OCI-M2 (cell line): ENCODE measurements at regions not wholly inside any gene's neighbourhood (a gene's known extent, or its start where the extent isn't known, plus 50 kb on each side); places are given as distances from the start of the nearest gene placed in this dataset.
A peak's percentile ranks its signal among the peaks of the same experiment; 100 is the strongest.

Experiments used
- DNase-seq: peaks from one replicate; lab custom pipeline; 2025; ENCODE audit not compliant: unreplicated experiment; lab: John Stamatoyannopoulos, UW

DNA sequence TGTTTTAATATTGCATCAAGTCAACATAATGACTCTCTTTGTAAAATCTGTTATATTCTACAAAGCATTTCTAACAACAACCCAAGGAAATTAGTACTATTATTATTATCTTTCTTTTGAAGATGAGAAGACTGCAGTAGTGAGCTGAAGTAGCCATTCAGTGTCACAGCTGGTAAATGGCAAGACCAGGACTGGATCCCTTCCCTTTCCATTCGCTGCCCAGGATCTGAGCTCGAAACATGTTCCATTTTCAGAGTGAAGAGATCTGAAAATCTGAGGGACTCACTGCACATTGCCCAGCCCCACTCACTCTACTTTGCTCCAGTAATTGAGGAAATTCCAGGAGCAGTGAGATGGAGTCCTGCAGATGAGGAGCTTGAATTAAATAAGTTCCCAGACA, 240.0 kb upstream of the BLID start:
- DNase-seq, result no peak

DNA sequence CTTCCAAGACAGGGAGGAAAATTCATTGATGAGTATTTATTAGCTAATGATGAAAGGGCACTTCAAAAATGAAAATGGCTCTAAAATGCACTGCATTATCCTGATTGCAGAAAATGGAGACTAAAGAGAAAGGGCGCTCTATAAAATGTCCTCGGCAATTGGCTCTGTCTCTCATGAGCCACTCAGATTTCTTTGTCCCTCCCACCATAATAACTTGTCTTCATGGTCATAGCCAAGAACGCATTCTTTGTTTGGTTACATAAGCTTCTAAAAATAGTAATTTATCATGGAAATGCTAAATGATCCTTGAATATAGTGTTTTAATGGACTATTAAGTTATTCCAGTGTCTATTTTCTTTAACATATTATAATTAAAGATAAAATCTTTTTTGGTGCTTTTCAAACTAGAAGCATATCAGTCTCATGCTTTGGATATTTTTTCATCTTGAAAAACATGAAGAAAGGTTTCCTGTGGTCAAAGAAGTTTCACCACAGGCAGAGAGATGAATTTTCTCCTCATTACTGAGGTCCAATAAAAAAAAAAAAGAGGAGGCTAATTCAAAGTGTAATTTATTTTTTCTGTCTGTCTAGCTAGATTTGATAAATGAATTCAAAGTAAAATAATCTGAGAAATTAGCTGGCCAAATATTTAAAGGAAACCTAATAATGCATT, 238.1 kb upstream of the BLID start:
- DNase-seq, result no peak

DNA sequence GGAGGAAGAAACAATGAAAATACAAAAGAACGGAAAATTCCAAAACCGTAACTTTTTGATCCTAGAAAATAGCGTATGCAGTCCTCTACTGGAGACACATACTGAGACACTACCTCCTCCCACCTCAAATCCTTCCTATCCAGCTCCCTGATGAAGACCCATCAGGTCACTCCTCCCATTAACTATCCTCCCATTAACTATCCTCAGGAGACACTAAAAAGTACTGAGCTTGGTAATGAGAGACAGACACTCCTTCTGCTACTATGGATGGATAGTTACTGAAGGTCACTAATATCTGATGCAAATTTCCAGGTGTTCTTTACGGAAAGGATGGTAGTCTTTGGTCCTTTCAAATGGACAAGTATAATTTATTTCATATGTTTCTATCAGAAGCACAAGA, 237.5 kb upstream of the BLID start:
- no peak for DNase-seq

DNA sequence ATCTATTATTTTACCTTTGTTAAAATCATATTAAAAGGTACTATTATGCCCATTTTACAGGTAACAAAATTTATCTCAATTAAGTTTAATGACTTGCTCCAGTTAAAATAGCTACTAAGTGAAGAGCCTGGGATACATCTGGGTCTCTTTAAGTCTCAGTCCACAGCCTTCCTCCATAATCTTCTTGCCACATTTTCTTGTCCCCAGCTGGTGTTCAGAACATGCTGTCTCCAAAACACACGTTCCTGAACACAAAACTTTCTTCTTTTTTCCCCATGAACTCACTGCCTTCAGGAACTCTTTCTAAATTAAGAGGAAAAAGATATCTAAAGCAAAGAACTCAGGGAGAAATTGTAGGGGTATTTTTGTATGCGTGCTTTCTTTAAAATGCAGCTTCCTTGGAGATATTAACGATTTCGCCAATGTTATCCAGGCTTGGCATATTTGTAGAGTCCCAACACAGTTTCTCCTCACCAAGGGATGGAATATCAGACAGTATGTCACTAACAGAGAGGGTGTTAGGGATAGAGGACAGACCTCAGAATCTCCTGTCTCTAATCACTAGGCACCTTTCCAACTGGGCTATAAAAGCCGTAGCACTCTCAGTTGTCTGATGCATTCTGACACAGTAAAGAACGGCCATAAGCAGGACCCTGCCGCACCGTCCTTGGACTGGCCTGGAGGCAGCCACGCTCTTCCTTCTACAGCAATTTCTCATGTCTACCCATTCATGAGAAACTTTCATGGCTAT, 232.8 kb upstream of the BLID start:
- no peak for DNase-seq

DNA sequence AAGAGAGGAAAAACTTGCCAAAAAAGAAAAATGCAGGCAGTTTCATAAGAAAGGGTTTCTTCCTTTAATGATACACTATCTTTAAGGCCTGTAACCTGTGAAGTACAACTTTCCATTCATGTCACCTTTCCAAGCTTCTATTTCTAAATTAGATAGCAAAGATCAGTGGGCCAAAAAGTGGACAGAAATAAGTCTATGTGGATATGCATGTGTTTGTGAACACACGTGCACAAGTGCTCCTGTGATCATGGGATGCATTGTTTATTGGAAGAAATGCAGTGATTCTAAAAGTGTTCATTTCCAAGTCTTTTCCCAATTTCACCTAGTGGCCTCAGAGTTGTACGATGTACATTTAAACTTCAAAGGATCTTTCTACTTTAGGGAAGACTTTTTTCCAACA, 230.0 kb upstream of the BLID start:
- DNase-seq, result no peak

DNA sequence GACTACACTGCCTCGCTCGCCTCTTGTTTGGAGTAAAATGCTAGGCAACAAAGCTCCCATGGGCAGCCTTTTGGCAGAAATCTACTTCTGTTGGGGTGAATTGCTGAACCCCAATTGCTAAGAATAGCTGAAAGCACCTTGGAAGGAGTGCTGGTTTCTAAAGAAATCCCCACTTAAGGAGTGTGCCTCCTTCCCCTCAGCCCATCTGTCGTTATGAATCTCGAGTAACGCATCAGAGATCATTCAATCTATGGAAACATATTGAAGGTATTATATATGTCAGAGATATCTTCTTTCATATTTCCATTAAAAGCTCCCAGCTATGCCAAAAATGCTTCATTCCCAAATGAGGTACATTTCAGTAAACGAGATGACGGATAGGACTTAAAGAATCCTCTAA, 229.6 kb upstream of the BLID start:
- DNase-seq, result no peak

DNA sequence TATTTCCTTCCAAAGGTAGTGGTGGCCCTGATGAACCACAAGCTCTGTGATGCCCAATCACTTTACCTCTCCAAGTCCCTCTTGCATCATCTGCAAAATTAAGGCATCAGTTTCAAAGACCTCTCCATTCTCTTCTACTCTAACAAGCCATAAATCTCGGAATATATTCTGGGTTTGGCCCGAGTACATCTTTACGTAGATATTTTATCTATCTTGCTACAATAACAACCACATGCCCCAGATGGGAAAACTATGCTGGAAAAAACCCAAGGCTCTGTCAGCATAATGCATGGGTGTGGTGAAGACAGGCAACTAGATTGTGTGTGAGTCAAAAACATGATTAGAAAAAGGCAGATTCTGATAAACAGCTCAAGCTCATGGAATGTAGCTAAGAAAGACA, 228.2 kb upstream of the BLID start:
- no peak for DNase-seq

DNA sequence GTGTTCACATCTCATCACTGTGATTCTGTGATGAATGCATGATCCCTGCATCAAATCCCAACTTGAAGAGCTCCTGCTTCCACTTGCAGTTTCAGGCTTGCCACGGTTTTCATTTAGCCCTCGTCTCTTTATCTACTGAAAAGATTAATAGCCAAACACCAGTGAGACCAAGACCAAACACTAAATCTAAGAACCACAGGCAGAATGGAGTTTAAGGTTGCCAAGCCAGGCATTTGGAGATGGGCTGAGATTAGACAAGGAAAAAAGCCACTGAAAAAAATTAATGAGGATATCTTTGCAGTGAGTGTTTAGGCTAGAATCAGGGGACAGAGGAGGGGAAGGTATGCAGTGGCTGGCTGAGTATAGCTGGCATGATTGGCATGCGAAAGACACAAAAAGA, 227.2 kb upstream of the BLID start:
- DNase-seq, result no peak

DNA sequence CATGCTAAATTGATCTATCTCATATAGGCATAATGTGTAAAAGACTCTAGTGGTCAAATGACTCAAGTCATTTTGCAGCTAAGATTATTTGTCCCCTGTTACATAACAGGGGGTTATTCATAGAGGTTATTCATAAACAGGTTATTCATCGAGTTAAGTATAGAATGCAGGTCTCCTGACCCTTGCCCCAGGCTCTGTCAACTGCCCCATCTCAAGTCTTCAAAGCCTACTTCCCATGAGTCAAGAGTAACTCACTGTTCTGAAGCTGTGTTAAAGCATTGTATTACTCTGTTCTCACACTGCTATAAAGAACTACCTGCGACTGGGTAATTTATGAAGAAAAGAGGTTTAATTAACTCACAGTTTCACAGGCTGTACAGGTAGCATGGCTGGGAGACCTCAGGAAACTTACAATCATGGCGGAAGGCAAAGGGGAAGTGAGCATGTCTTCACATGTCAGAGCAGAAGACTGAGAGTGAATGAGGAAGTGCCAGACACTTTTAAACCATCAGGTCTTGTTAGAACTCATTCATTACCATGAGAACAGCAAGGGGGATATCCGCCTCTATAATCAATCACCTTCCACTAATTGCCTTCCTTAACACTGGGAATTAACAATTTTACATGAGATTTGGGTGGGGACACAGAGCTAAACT, 226.2 kb upstream of the BLID start:
- DNase-seq, result no peak

DNA sequence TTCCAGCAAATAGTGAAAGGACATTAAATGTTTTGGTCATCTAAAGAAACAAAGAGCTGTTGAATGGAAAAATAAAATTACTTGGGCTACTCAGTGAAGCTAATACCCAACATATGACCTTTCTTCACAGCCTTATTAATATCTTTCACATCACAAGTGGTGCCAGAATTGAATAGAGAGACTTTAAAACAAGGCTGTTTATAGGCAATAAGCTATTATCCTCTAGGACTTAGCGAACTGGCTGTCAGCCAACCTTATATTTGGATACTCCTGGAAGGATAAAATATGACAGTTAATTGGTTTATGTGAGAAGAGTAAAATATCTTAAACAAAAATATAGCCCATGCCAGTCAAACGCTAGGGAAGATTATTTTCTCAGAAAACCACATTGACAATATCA, 225.5 kb upstream of the BLID start:
- DNase-seq, result no peak

DNA sequence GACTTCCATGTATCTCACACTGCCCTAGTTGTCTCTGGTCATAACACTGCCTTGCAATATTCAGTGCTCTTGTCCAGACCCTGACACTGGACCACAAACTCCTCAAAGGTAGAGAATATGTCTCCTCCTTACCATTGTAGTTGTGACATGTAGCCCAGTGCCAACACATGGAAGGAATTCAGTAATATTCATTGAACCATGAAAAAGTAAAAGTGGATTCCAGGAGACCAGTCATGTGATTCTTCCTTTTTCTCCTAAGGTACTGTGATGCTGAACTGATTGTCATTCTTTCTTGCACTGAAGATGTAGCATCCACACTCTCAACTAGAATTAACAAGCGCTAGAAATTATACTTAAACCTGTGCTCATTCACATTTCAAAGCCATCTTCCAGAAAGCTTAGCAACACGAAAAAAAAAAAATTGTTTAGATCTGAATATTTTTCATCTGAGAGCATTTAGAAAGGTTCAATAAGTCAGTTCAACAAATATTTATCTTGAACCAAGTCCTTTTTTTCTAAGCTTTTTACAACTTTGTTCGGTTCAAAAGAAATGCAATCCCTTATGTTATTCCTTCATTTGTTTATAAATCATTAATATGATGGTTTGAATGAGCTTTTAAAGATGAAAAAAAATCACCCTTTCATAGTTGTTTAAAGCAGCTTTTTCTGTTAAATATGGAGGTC, 224.7 kb upstream of the BLID start:
- no peak for DNase-seq

DNA sequence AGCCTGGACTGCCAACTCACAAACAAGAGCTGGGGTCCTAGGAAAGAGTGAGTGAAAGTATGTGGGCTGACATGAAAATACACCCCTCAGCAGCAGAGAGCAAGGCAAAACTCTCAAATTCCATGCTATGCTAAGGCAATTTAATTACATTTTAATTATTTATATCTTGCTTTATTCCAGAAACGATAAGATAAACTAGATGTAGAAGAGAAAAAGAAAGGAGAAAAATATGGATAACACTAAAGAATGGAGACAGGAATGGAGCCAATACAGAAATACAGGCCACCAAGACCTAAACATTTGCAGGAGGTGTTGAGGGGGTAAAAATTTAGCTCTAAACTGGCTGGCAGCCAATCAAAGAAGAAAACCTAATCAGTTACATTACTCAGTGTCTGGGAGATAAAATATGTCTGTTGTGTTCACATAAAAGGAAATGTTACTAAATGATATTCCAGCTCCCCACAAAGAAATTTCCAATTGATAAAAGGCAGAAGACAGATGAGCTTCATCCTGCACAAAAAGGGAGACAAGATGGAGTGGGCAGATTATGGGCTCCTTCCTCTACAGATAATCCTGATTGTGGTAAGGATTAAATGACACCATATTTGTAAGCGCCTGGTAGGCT, 223.5 kb upstream of the BLID start:
- no peak for DNase-seq

DNA sequence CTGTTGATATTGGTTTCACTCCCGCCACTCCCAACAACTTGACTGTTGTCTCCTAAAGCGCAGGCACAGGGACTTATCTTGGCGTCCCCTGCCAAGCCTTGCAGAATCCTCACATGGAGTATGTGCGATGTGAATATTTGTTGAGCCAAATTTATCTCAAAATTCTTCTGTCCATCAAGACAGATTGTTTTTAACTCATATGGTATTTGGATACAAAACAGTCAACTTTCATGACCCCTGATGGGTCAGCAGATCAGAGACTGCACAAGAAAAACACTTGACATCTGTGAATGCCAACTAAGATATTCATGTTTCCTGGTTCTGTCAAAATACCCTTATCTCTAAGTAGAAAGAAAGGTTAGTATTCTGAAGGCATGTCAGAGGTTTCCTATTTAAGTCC, 221.7 kb upstream of the BLID start:
- DNase-seq, result peak; percentile 39

DNA sequence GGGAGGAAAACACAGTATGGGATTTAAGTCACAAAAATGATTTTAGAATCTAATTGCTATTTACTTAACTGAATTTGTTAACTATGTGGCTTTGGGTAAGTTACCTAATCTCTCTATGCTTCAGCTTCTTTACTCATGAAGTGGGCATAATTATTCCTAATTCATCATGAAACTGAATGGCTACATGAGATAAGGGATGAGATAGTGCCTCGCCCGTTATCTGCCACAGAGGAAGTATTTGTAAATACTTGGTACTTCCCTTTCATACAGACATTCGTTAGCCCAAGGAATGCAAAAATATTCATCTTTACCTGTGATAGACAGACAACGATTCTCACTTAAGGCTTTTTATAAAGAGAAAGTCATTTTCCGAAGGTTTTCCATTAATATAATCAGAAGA, 221.2 kb upstream of the BLID start:
- DNase-seq, result no peak

DNA sequence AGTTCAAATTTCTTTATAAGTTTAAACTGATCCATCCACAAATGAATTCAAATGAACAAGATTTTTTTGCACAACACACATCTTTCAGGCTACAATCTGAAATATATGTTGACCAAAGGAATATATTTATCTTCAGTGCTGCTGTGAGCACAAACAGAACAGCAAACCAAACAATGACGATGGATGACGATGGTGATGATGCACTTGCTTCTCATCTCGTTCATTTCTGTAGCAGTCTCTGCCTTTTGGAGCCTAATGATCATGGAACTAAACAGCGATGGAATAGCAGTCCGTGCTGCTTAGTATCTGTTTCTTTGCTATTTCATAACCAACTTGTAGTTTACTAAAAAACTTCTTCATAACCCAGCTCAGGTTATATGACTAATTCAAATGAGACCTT, 220.7 kb upstream of the BLID start:
- DNase-seq, result no peak

DNA sequence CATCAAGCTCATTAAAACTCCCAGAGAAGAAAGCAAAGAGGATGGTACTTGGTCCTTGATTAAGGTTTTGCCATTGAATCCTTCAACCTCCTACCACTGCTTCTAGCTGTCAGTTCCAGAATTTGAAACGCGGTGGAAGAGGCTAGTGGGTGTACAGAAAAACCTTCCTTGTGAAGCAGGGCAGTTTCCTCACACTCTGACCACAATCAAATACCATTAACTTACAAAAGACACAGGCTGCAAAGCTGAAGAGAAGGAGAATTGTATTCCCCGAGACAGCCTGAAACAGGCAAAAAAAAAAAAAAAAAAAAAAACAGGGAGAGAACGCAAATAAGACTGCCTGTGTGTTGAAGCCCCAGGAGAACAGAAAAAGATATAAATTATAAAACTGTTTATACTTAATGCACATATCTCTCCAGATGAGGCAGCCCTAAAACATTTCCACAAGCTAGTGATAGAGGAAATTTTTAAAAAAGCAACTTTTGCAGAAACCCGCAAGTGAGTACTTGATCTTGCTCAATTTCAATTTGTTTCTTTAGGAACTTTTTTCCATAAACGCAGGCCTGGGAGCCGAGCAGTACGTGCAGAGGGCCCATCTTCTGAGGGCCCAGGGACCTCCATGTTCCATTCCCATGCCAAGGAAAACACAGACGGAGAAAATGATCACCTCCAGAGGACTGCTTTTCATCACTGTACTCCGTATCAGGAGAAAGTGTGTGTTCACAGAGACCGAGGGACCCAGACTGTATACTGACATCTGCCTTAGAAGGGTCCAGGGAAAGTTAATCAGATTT, 218.7 kb upstream of the BLID start:
- DNase-seq, result no peak

DNA sequence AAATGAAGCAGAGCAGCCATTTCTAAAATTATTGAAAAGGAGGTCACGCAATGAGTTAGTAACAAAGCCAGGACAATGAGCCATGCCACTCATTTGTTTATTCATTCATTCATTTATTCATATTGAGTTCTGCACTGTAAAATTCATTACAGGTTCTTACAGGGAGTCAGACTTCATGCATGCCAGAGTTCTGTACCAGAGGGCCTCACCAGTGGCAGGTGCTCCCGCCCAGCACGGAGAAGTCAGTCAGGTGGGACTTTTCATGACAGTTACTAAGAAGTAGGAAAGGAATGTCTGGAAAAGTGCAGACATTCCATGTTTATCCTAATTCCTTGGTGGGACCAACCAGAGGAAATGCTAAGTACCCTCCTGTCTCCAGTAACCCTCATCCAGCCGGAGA, 217.5 kb upstream of the BLID start:
- no peak for DNase-seq

DNA sequence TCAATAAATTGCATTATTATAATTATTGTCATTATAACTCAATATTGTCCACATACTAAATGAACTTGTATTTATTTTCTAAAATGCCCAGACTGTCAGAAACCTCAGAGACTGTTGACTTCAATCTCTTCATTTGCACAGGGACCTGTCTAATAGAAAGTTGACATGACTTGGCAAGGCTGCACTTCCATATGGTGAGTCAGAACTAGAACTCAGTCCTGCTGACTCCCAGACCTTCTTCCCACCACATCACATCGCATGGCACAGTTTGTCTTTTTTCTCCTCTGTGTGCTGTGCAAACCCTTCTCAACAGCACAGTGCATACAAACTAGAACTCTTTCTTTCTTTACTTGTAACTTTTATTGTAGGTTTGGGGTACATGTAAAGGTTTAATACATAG, 215.1 kb upstream of the BLID start:
- DNase-seq, result no peak

DNA sequence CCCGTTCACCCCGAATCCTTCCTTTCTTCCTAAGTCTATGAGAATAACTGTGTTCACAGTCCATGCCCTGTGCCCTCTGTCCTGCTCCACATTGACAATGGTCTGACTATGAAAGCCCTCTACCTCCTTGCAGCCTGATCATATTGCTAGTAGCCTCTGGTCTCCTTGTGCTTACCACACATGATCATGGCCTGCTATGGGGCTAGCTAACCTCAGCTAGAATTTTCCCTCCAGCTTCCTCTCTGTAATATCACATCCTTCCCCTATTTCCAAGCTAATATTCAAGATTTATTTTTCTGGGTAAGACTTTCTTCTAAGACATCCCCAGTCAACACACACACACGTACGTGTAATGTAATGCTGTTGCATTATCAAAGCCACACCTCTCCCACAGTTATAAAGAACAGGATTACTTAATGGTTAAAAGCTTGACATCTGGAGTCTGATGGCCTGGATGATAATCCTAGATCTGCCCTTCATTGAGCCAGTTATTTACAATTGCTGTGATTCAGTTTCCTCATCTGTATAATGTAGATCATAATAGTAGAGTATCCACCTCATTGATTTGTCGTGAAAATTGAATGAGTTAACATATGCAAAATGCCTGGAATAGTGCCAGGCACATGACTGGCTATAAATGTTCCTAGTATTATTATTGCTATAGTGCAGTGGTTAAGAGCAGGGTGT, 214.4 kb upstream of the BLID start:
- no peak for DNase-seq

DNA sequence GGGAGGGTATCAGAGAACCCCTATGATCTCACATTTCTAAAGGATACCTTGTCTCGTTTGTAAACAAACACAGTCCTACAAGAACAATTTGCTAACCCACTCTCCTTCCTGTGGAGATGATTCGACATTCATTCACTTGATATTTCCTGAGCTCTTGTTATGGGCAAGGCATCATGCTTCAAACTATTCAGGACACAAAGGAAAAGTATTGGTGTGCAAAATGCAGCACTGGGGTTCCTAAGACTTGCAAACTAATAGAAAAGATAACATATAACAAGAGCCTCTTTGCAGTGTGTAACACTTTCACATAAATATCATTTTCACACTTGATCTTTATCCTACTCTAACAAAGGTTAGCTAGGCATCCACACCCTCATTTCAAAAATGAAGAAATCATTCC, 211.5 kb upstream of the BLID start:
- DNase-seq, result no peak
